Inferior parietal cortex (tissue), 1 donor: ENCODE measurements at regions not wholly inside any gene's neighbourhood (a gene's known extent, or its start where the extent isn't known, plus 50 kb on each side); places are given as distances from the start of the nearest gene placed in this dataset.
"Not testable (repeated sequence)": the region's sequence is repeated elsewhere in the genome, so short reads cannot be mapped to it uniquely, and the experiment has no call there.

Source experiments
- DNase-seq: peaks from one replicate; pipeline ENCODE4 v3.0.0-alpha.2; 2016; ENCODE audit errors: extremely low spot score

GRCh38 chr1:183753464-183753891 lies 51.4 kb upstream of the RGL1 start:
- no peak for DNase-seq

- no peak for DNase-seq
These were observed 60.6 kb upstream of the RGL1 start for GRCh38 chr1:183744132-183744913.

- no peak for DNase-seq
These were observed 62.6 kb upstream of the RGL1 start for GRCh38 chr1:183742355-183742754.

GRCh38 chr1:183739741-183740271 lies 65.1 kb upstream of the RGL1 start:
- DNase-seq: no peak

GRCh38 chr1:183739082-183739481 lies 65.8 kb upstream of the RGL1 start:
- DNase-seq: no peak

DNA sequence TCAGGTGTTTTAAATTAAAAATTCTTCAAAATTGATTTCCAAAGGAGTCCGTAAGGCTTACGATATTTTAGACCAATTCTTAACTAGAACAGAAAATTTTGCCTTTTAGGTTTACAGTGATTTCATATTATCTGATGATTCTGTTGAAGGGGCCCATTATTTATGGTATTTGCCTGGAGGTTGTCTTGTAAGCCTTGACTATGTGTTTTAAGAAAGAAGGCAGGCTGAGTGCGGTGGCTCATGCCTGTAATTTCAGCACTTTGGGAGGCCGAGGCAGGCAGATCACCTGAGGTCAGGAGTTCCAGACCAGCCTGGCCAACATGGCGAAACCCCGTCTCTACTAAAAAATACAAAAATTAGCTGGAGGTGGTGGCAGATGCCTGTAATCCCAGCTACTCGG lies 67.0 kb upstream of the RGL1 start:
- not testable (repeated sequence) for DNase-seq

- DNase-seq: no peak
These were observed 68.6 kb upstream of the RGL1 start for GRCh38 chr1:183736343-183736742.

- DNase-seq: no peak
These were observed 69.7 kb upstream of the RGL1 start for GRCh38 chr1:183735069-183735860.

GRCh38 chr1:183734543-183735036 lies 70.3 kb upstream of the RGL1 start:
- DNase-seq: peak; percentile 22

DNA sequence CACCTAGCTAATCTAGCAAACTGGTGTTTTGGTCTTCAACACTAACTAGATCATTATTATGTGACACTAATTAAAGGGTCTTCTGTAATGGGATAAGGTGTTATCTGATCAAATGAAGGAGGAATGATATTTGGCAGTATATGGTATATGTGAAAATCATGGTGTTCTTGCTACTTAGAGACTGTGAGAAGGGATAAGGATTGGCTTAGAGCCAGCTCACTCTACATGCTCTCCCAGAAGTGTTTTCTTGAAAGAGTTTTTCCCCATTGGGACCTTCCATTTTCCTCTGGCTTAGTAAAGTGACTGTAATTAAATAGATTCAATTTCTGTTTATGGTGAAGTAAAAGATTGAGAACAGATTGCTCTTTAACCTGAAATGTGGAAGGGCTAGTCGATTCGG lies 71.2 kb upstream of the RGL1 start:
- no peak for DNase-seq

- DNase-seq: no peak
These were observed 72.6 kb upstream of the RGL1 start for GRCh38 chr1:183732236-183732880.

DNA sequence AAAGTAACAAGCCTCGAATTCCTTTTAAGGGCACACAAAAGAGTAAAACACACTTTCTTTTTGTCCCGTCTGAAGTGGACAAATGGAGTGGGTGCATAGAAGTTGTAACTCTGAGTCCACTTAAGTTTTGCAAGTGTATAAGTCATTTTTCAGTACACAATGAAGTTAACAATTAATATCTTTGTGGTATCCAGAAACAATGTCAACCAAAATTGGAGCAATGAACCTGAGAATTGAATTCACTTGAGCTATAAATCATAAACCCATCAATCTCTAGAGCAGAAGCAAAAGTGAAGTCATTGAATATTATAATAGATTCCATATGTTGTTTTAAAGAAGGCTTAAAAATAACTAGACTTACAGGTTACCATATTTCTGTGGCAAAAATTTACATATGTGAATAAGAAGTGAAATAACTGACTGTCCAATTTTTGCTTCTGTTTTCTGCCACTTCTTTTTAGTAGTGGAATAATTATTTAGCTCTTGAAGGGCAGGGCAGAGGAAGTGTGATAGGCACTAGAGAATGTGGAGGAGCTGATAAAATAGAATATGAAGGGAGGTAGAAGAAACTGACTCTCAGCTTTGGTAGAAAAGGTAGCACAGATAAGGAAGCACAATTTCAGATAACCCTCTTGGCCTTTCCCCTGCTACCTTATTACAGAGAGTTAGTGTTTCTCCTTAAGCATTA lies 73.9 kb upstream of the RGL1 start:
- DNase-seq: no peak

- no peak for DNase-seq
These were observed 74.7 kb upstream of the RGL1 start for GRCh38 chr1:183730107-183730724.

DNA sequence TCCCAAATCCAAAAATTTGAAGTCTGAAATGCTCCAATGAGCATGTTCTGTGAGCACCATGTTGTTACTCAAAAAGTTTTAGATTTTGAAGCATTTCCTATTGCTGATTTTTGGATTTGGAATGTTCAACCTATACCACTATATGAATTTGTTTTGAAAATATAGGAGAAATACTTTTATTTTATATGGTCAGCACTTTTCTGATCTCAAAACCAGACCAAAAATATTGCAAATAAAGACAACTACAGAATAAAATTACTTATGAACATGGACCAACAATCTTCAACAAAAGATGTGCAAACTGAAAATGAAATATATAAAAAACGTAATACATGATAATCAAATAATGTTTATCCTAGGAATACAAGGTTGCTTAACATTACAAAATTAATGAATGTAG lies 73.7 kb upstream of the APOBEC4 start:
- DNase-seq: no peak

GRCh38 chr1:183724350-183725042 lies 71.4 kb upstream of the APOBEC4 start:
- no peak for DNase-seq

- no peak for DNase-seq
These were observed 70.5 kb upstream of the APOBEC4 start for GRCh38 chr1:183723571-183723970.

GRCh38 chr1:183721041-183721440 lies 67.9 kb upstream of the APOBEC4 start:
- DNase-seq: no peak

GRCh38 chr1:183720028-183720427 lies 66.9 kb upstream of the APOBEC4 start:
- DNase-seq: no peak

DNA sequence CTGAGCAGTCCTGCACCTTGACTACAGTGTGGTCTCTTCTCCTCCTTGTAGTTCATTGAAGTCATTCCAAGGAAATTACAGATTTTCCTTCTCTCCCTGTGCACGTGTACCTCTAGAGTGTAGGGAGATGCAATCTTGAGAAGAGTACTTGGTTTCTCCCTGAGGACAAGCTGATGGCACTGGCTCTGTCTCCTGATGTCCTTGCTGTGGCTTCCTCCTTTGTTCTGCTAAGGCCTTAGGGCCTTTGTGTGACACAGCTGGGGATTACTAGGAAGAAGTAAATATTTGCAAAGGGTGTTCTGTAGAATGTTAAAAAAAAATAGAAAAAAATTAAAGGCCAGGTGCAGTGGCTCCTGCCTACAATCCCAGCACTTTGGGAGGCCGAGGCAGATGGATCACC lies 66.2 kb upstream of the APOBEC4 start:
- no peak for DNase-seq

DNA sequence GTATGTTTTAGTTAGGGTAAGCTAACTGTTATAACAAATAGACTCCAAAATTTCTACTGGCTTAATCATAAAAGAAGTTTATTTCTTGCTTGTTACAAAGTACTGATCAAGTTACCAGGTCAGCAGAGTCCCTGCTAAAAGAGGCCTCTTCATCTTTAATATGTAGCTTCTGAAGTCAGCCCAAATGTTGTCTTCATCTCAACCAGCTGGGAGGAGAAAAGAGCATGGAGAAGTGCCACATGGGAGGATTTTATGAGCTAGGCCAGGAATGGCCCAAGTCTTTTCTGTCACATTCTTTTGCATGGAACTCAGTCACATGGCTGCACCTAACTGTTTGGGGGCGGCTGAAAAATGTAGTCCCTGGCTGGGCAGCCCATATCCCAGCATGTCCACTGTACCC lies 63.2 kb upstream of the APOBEC4 start:
- no peak for DNase-seq
